ENCODE measurements at regions not wholly inside any gene's neighbourhood (a gene's known extent, or its start where the extent isn't known, plus 50 kb on each side); places are given as distances from the start of the nearest gene placed in this dataset.

- DNase-seq, result no peak
Measured at GRCh38 chr14:62179367-62180018, 417.3 kb downstream of the SNAPC1 start.

- no peak for DNase-seq
Measured at GRCh38 chr14:62181591-62181990, 419.4 kb downstream of the SNAPC1 start.

- no peak for DNase-seq
Measured at GRCh38 chr14:62185078-62185477, 422.9 kb downstream of the SNAPC1 start.

- no peak for DNase-seq
Measured at GRCh38 chr14:62187265-62187664, 425.0 kb downstream of the SNAPC1 start.

- no peak for DNase-seq
Measured at GRCh38 chr14:62189698-62190097, 427.5 kb downstream of the SNAPC1 start.

- no peak for DNase-seq
Measured at GRCh38 chr14:62206456-62206855, 444.2 kb downstream of the SNAPC1 start.

- no peak for DNase-seq
Measured at GRCh38 chr14:62209287-62209899, 447.2 kb downstream of the SNAPC1 start.

- DNase-seq, result no peak
Measured at GRCh38 chr14:62213516-62213915, 451.3 kb downstream of the SNAPC1 start.

- DNase-seq, result no peak
Measured at GRCh38 chr14:62216121-62216520, 453.9 kb downstream of the SNAPC1 start.

- DNase-seq, result no peak
Measured at GRCh38 chr14:62234849-62235248, 472.6 kb downstream of the SNAPC1 start.

- no peak for DNase-seq
Measured at GRCh38 chr14:62244221-62244620, 482.0 kb downstream of the SNAPC1 start.

GRCh38 chr14:62247266-62247665 lies 485.0 kb downstream of the SNAPC1 start:
- DNase-seq, result no peak

- no peak for DNase-seq
Measured at GRCh38 chr14:62251237-62251636, 489.0 kb downstream of the SNAPC1 start.

- no peak for DNase-seq
Measured at GRCh38 chr14:62253171-62253570, 491.0 kb downstream of the SNAPC1 start.

- no peak for DNase-seq
Measured at GRCh38 chr14:62253911-62254310, 491.7 kb downstream of the SNAPC1 start.

- no peak for DNase-seq
Measured at GRCh38 chr14:62269204-62269603, 507.0 kb downstream of the SNAPC1 start.

GRCh38 chr14:62270236-62270635 lies 508.0 kb downstream of the SNAPC1 start:
- no peak for DNase-seq

GRCh38 chr14:62280366-62280765 lies 518.1 kb downstream of the SNAPC1 start:
- DNase-seq, result no peak

- no peak for DNase-seq
Measured at GRCh38 chr14:62283837-62284236, 521.6 kb downstream of the SNAPC1 start.

GRCh38 chr14:62289471-62289870 lies 527.3 kb downstream of the SNAPC1 start:
- no peak for DNase-seq

GRCh38 chr14:62301080-62301479 lies 538.9 kb downstream of the SNAPC1 start:
- no peak for DNase-seq

GRCh38 chr14:62301911-62302310 lies 539.7 kb downstream of the SNAPC1 start:
- no peak for DNase-seq

GRCh38 chr14:62303437-62303836 lies 541.2 kb downstream of the SNAPC1 start:
- no peak for DNase-seq

- no peak for DNase-seq
Measured at GRCh38 chr14:62304257-62304656, 542.0 kb downstream of the SNAPC1 start.

- DNase-seq, result no peak
Measured at GRCh38 chr14:62307844-62308243, 545.6 kb downstream of the SNAPC1 start.
